ENCODE measurements at regions not wholly inside any gene's neighbourhood (a gene's known extent, or its start where the extent isn't known, plus 50 kb on each side); places are given as distances from the start of the nearest gene placed in this dataset.

DNA sequence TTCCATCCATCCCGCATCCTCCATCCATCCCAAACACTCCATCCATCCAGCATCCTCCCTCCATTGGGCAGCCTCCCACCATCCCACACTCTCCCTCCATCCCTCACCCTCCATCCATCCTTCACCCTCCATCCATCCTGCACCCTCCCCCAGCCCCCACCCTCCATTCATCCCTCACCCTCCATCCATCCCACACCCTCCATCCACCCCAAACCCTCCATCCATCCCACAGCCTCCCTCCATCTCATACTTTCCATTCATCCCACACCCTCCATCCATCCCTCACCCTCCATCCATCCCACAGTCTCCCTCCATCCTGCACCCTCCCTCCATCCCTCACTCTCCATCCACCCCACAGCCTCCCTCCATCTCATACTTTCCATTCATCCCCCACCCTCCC lies 60.4 kb downstream of the FOXI2 start:
- DNase-seq, result no peak

DNA sequence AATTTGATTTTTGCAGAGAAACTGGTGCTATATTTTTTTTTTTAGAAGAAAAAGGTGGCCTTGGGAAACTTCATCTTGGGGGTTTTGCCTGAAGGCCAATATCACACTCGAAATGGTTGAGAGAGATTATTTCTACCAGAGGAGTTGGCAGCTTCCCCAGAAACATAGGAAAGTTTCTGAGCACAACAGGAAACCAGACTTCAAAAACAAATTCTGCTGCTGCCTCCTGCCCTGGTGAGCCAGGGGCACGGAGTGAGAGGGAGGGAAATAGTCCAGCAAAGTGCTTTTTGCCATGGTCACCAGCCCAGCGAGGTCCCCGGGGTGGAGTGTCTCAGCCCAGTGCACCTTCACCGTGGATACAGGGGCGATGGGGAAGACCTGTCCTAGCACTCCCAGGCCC lies 61.1 kb downstream of the FOXI2 start:
- DNase-seq, result peak; percentile 13

DNA sequence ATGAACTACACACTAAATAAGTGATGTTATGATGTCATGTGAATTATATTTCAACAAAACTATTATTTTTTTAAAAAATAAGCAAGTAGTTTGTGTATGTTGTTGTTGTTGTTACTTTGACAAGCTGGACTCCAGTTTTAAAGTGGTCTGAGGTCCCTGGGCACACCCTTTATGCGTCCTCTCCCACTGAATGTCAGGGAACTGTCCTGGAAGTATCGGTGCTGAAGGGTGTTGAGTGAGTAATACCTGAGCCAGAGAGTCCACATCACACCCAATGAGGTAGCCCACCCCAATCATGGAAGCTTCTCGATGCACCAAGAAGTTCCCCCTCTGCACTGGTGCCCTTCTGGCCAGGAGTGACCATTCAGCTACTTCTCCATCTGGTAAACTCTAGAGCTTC lies 64.3 kb downstream of the FOXI2 start:
- no peak for DNase-seq

DNA sequence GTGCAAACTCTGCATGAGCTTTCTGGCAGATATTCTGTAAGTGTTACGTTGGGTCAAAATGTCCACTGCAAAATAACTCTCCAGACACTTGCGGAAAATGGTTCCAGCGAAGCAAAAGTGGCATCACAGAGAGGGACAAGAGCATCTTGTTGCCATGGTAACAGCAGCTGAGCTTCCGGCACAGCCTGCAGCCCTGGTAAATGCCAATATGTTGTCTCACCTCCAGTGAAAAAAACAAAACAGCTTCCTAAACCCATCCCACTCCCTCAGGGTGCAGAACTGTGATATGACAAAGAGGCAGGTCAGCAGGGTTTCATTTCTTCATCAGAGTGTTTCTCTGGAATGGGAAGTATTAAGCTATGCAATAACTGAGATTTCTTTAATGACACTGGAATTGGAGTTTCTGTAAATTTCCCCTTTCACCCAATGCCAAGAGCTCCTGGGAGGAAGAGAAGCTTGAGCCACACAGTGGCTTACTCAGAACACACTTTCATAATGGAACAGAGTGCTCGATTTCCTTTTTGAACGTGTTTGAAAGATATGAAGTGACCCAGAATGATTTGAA lies 65.6 kb downstream of the FOXI2 start:
- DNase-seq, result no peak

DNA sequence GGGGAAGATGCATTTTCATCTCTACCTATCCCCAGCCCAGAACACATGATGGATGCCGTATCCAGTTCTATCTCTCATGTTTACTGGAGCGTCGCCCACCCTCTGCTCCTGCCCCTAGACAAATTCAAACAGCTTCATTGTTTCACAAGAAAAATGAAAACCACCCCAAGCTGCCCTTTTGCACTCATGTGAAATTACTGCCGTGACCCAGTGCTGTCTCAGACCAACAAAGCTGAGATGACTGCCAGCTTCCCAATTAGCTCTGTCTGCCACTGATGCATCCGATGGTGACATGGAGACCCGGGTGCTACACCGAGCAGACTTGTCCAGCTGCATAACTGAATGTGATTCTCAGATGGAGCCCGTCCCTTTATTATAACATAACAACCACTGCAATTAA lies 67.7 kb downstream of the FOXI2 start:
- DNase-seq, result no peak

DNA sequence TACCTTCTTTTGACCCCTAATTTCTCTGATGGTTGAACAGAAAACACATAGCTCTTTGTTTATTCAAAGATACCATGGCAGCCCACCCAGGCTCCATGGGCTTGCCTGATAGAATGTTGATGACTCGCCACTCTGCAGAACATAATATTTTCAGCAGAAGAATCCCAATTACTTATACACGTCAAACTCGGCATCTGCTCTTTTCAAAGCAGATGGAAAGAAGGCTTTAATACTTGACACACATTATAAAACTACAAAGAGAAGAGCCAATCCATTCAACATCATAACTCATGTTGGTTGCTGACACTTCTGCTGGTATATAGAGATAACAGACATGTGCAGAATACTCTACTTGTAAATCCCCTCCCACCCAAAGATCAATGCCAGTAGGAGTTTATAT lies 69.0 kb downstream of the FOXI2 start:
- DNase-seq, result no peak

DNA sequence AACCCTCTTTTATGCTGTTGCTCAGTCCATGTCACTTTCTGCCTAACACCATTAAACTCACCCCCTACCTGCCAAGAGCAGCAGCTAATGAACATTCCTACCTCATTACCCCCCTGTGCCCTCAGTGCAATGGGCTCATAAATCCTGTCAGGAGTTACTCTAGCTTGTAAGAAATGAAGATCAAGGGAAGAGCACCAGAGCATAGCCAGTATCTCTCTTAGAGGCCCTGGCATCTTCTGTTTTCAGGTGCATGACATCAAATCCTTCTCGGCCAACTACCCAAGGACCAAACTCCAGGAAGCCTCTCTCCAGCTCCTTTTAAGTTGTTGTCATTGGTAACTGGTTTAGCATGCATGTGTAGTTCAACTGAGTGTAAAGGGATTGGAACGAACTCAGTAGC lies 75.1 kb downstream of the FOXI2 start:
- no peak for DNase-seq

DNA sequence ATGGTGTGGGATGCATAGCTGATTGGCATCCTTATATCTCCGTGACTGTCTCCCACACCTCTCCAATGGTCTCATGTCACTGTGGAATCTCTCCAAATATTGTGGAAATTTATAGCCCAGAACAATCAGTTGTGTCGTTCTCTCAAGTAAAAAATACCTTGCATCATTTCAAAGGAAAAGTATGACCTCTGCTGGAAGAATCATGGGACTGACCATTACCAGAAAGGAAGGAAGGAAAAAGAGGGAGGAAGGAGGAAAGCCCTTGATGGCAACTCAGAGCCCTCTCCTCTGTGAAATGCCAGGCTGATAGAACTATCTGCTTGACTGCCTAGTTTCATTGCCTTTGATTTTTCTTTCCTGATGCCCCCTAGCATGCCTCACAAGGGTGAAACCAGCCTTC lies 76.3 kb downstream of the FOXI2 start:
- DNase-seq, result no peak

DNA sequence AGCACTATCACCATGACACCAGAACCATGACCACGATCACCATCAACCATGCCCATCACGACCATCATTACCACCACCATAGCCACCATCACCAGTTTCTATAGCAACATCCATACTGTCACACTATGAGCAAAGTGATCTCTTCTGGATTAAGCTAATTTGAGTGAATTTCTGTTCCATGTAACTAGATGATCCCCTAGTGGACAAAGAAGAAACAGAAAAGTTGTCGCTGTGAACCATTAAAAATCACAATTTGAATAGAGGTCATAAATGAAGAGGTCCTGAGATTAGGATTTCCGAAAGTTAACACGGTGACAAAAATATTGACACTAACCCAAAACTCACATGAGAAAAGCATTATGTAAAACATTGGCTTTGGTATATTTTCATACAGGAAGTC lies 77.6 kb downstream of the CLRN3 start:
- DNase-seq, result no peak

DNA sequence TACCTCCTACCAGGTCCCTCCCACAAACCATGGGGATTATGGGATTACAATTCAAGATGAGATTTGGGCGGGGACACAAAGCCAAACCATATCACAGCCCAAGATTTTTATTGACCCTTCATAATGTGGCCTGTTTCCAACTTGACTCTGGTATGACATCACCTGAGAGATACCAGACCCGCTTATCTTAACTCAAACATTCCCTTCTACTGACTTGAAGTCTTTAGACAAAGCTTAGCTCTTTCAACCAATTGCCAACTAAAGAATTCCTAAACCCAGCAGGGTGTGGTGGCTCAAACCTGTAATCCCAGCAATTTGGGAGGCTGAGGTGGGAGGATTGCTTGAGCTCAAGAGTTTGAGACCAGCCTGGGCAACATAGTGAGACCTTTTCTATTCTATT lies 67.9 kb downstream of the CLRN3 start:
- DNase-seq, result no peak

DNA sequence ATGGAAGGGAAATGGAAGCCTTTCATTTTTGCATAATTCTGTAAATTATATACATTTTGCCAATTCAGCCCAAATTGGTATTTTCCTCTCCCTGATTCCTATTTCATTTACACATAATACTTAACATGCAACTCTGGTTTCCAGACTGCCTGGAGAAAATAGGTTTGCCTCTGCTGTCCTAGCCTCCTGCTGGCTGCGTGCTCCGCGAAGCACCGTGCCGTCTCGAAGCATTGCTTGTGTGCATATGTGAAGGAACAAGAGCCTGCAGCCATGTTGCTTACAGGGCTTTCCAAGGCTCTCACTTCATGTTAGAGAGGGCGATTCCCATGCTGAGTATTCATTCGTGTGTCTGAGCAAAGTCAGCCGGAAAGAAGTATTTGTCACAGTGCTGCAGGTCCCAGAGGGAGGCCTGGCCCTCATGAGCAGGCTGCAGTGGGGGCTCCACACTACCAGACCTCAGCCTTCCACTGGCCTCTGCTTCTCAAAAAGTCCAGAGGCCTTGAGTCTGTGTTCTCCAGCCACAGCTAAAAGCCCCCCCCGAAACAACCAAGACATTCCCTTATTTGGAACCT lies 66.5 kb downstream of the CLRN3 start:
- no peak for DNase-seq

DNA sequence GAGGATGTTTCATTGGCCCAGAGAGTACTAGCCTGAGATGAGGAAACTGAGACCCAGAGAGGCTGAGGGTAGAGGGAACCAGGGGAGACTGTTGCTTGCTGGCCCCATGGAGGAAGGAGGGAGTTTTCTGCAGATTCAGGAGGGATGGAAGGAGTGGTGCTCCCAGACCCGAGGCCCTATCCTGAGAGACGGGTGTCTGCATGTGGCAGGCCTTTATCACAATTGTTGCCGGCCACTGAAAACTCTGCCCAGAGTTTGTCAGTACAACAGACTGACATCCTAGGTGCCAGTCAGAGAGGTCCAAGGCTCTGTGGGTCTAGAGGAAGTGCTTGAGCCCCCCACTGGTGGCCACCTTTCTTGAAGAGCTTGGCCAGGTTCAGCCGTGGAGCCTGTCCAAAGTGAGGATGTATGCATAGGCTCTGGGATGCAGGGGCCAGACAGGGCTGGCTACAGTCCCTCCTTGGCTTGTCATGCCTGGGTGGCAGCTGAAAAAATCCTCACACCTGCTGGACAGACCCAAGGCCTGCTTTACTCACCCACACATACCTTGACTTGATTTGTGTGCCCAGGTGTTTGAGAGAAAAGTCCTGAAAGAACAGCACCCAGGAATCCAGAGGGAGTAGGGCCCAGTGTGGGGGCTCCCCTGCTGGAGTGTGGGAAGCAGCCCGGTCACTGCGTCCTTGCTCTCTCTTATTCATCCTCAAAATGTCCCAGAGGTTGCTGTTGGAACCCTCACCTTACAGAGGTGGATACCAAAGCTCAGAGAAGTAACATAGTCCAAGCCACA lies 65.2 kb downstream of the CLRN3 start:
- no peak for DNase-seq
